ENCODE measurements at regions not wholly inside any gene's neighbourhood (a gene's known extent, or its start where the extent isn't known, plus 50 kb on each side); places are given as distances from the start of the nearest gene placed in this dataset.

- no peak for DNase-seq
Measured at GRCh38 chr16:77668201-77668600, 54.1 kb upstream of the NUDT7 start.

DNA sequence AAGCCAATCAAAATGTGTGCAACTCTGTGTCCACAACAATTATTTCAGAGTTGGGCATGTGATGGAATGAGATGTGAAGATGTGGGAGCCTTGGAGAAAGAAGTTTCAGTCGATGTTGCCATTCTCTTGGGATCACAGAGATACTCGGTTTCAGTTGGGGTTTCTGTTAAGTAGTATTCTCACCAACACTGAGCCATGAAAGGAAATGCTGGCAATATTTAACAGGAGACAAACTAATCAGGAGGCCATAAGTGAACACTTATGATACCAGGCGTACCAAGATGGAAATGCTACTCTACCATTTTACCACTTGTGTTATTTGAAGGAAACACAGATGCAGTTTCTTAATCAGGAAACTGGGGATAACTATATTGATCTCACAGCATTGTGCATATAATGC is 53.3 kb upstream of the NUDT7 start:
- no peak for DNase-seq
